Brain microvascular endothelial cell (primary cell): ENCODE measurements at regions not wholly inside any gene's neighbourhood (a gene's known extent, or its start where the extent isn't known, plus 50 kb on each side); places are given as distances from the start of the nearest gene placed in this dataset.

ENCODE experiments used
- DNase-seq: peaks from one replicate; pipeline ENCODE4 v3.0.0-alpha.2; 2020
- H3K27ac ChIP-seq: fragments of 250-450 bp; sonication (Bioruptor Pico); 2 replicates; pipeline ENCODE4 v1.5.1; 2020; ENCODE audit warnings: mild to moderate bottlenecking, moderate library complexity
- H3K27me3 ChIP-seq: fragments of 250-450 bp; sonication (Bioruptor Pico); replicated peaks from 2 replicates; pipeline ENCODE4 v1.5.1; 2020; ENCODE audit warnings: mild to moderate bottlenecking
- H3K36me3 ChIP-seq: fragments of 250-450 bp; sonication (Bioruptor Pico); replicated peaks from 2 replicates; pipeline ENCODE4 v1.5.1; 2020; ENCODE audit warnings: mild to moderate bottlenecking
- H3K4me3 ChIP-seq: 2 replicates; pipeline ENCODE4 v1.5.1; 2011; ENCODE audit warnings: low read depth, mild to moderate bottlenecking, control low read depth, low read length, moderate library complexity
- in situ Hi-C: cut with HindIII; loops from 2 replicates; pipeline ENCODE4 v1.10.0; 2017; ENCODE audit warnings: low sequenced_read_pairs, low pct_ligation_motif_present
- TF ChIP-seq, protein P1 (sequence below): IDR thresholded peaks from 2 replicates; pipeline ENCODE4 v1.5.1; 2011; ENCODE audit warnings: low read depth, mild to moderate bottlenecking, moderate library complexity, low read length, control low read depth, inconsistent platforms; ENCODE audit errors: missing control alignments

GRCh38 chr13:40127925-40128324 lies 472.5 kb downstream of the COG6 start:
- Histone ChIP-seq H3K27me3 (no peaks in the 10 kb centered on the region), H3K36me3 (no peaks in the 10 kb centered on the region), H3K4me3 (no peak overlapping the region), H3K27ac (no peak overlapping the region)
- TF ChIP-seq, protein P1, sequence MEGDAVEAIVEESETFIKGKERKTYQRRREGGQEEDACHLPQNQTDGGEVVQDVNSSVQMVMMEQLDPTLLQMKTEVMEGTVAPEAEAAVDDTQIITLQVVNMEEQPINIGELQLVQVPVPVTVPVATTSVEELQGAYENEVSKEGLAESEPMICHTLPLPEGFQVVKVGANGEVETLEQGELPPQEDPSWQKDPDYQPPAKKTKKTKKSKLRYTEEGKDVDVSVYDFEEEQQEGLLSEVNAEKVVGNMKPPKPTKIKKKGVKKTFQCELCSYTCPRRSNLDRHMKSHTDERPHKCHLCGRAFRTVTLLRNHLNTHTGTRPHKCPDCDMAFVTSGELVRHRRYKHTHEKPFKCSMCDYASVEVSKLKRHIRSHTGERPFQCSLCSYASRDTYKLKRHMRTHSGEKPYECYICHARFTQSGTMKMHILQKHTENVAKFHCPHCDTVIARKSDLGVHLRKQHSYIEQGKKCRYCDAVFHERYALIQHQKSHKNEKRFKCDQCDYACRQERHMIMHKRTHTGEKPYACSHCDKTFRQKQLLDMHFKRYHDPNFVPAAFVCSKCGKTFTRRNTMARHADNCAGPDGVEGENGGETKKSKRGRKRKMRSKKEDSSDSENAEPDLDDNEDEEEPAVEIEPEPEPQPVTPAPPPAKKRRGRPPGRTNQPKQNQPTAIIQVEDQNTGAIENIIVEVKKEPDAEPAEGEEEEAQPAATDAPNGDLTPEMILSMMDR: no peak
- in situ Hi-C loops: no loop called here
- no peak for DNase-seq

DNA sequence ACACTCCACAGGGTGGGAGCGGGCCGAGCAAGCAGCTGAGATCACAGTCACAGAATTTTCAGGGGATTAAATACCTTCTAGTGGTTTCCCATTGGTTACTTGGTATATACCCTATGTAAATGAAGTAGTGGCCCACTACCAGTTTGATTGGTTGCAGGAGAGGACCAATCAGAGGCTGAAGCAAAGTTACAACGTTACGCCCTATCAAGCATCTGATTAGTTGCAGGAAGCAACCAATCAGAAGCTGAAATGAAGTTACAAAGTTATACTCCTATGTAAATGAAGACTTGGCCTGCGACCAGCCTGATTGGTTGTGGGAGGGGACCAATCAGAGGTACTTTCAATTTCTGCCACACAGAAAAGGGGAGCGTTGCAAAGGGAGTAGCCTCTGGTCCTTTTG lies 474.0 kb downstream of the COG6 start:
- TF ChIP-seq, protein P1: no peak
- no peak overlapping the region for H3K27ac ChIP-seq
- no peak overlapping the region for H3K4me3 ChIP-seq
- no peak for DNase-seq
- H3K36me3 ChIP-seq: no peaks in the 10 kb centered on the region
- in situ Hi-C loops: no loop called here
- H3K27me3 ChIP-seq: no peaks in the 10 kb centered on the region

DNA sequence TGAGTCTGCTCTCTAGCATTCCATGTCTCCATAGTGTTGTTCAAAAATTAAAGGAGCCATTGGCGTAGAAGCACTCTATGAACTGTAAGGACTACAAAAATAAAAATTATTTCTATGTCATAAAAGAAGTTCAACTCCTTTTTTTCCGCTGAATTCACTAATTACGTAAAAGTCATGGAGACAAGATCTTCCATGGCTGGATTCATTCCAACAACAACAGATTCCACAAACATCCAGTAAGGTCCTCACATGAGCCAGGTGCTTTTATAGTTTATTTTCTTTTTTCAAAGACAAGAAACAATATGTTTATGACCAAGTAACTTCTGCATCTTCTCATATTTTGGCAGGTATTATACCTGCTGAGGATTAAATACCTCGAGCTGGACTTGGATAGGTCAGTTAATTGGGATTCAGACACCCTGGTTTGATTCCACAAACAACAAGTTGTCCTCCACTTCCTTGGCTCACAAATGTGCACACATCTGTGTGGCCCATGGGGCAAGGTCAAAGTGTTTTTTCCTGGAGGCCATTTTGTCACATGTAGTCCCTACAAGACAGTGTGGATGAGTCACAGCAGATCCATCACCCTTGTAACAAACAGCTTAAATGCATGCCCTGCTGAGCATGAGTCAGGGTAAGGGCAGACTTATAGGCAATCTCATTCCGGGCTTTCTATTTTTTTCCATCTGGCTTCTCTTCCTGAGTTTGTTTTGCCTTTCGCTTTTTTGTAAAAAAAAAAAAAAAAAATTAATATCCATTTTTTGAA lies 475.6 kb downstream of the COG6 start:
- Histone ChIP-seq H3K27me3 (no peaks in the 10 kb centered on the region), H3K27ac (no peak overlapping the region), H3K4me3 (no peak overlapping the region), H3K36me3 (no peaks in the 10 kb centered on the region)
- in situ Hi-C loops: no loop called here
- TF ChIP-seq, protein P1: no peak
- peak; percentile 88 for DNase-seq

DNA sequence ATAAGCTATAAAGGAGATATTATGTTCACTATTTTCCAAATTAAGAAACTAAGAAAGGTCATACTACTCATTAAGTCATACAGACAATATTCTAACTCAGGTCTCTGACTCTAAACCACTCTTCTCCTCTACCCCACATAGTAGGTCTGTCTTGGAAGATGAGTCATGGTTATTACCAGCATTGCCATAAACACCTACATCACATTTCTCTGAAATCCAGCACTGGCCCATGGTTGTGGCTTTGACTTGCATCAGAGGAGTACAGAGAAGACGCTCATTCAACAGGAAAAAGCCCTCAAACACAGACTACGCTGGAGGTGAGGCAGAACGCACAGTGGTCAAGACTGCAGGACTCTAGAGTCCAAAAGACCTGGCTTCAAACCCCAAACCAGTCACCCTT lies 476.8 kb downstream of the COG6 start:
- Histone ChIP-seq H3K4me3 (no peak overlapping the region), H3K27me3 (no peaks in the 10 kb centered on the region), H3K36me3 (no peaks in the 10 kb centered on the region), H3K27ac (no peak overlapping the region)
- in situ Hi-C loops: no loop called here
- DNase-seq: no peak
- TF ChIP-seq, protein P1: no peak

DNA sequence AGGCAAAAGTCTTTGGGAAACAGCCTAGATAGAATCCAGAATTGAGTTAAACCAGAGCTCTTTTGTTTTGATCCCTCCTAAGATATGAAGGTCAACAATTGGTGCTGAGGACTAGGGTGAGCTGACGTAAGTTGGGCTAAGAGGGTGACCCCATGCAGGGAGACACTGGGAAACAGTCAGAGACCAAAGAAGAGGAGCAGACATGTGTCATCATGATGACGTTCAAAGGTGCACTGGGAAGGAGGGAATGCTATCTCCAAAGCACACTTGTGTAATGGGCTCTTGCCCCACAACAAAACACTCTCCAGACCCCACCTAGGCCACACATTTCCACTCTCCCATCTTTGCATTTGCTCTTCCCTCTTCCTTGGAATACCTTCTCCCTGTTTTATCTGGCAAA lies 481.4 kb downstream of the COG6 start:
- no peak for DNase-seq
- Histone ChIP-seq H3K27ac (no peak overlapping the region), H3K27me3 (no peaks in the 10 kb centered on the region), H3K4me3 (no peak overlapping the region), H3K36me3 (no peaks in the 10 kb centered on the region)
- in situ Hi-C loops: no loop called here
- TF ChIP-seq, protein P1: no peak

DNA sequence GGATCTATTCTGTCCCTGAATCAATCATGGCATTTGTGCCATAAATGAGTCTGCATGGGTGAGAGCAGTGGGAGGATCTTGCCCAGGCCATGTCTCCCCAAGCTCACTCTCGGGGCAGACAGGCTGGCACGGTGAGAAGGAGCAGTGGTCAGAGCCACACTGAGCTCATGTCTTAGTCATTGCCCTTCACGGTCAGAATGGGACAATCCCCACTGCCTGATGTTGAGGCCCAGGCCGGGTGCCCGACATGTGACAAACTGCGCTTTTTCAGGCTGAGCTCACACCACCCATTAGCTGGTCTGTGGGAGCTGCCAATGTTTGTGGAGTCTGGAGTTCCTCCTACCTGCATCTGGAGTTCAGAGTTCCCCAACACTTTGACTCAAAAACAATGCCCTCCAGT lies 481.9 kb downstream of the COG6 start:
- Histone ChIP-seq H3K36me3 (no peaks in the 10 kb centered on the region), H3K4me3 (no peak overlapping the region), H3K27me3 (no peaks in the 10 kb centered on the region), H3K27ac (no peak overlapping the region)
- TF ChIP-seq, protein P1: no peak
- no peak for DNase-seq
- in situ Hi-C loops: no loop called here
